ENCODE measurements at regions not wholly inside any gene's neighbourhood (a gene's known extent, or its start where the extent isn't known, plus 50 kb on each side); places are given as distances from the start of the nearest gene placed in this dataset.

- TF ChIP-seq POLR2A (IDR thresholded peaks at IDR 0.05; ENCODE audit: low read depth, low read length) (no peak), TAF1 (IDR thresholded peaks at IDR 0.05; ENCODE audit: low read depth, low read length) (no peak), POLR2AphosphoS5 (IDR thresholded peaks at IDR 0.05; ENCODE audit: low read depth, low read length) (no peak), SPI1 (IDR thresholded peaks at IDR 0.05; ENCODE audit: low read depth, low read length) (no peak), PAX5 (IDR thresholded peaks at IDR 0.05; ENCODE audit: insufficient read depth, low read length, severe bottlenecking) (no peak), POU2F2 (IDR thresholded peaks at IDR 0.05; ENCODE audit: low read depth, low read length) (no peak)
These were observed 271.7 kb upstream of the CHD6 start for GRCh38 chr20:41889844-41890224.

Data from GM12891 (cell line).